ENCODE measurements at regions not wholly inside any gene's neighbourhood (a gene's known extent, or its start where the extent isn't known, plus 50 kb on each side); places are given as distances from the start of the nearest gene placed in this dataset.

DNA sequence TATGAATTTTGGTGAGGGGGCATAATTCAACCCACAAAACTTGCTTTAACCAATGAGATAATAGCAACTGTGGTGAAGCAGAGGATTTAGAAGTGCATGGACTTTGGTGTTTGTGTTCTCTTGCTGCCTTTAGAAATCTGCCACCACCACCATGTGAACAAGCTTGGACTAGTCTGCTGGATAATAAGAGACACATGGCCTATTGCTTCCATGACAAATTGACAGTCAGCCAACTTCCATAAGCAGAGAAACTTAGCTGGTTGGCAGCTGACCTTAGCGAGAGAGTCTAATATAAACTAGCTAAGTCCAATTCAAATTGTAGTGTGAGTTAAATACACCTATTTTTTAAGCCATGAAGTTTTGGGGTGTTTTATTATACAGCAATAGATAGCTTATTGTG lies 482.1 kb upstream of the ANO5 start (continued):
- TF ChIP-seq, protein P1, sequence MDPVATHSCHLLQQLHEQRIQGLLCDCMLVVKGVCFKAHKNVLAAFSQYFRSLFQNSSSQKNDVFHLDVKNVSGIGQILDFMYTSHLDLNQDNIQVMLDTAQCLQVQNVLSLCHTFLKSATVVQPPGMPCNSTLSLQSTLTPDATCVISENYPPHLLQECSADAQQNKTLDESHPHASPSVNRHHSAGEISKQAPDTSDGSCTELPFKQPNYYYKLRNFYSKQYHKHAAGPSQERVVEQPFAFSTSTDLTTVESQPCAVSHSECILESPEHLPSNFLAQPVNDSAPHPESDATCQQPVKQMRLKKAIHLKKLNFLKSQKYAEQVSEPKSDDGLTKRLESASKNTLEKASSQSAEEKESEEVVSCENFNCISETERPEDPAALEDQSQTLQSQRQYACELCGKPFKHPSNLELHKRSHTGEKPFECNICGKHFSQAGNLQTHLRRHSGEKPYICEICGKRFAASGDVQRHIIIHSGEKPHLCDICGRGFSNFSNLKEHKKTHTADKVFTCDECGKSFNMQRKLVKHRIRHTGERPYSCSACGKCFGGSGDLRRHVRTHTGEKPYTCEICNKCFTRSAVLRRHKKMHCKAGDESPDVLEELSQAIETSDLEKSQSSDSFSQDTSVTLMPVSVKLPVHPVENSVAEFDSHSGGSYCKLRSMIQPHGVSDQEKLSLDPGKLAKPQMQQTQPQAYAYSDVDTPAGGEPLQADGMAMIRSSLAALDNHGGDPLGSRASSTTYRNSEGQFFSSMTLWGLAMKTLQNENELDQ (tag by site-specific recombination; IDR thresholded peaks at IDR 0.05; ENCODE audit: low read depth): no peak
- no peak for TF ChIP-seq ZNF510 (tag by site-specific recombination; IDR thresholded peaks at IDR 0.05; ENCODE audit: insufficient replicate concordance)

DNA sequence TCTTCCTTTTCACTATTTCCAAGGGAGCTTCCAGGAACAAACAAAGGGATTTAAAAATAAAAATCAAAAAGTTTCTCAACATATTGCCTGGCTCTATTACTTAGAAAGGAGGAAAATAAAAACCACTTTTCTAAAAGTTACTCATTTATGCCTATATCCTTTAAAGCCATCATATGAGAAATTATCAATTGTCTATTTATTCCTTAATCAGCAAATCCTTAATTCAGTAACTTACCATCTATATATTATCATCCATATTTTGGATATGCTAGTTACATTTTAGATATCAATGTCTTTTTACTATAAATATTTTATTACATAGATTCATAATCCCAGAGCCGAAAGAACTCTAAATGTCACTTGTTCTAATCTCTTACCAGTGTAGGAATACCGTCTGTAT lies 481.5 kb upstream of the ANO5 start:
- Histone ChIP-seq H3K27ac (ENCODE audit: extremely low read depth, low read depth, low read length) (no peak overlapping the region), H3K4me3 (ENCODE audit: low read depth, low read length) (no peak overlapping the region), H3K9me3 (ENCODE audit: control insufficient read depth, insufficient read depth, low read depth, low read length) (no peaks in the 10 kb centered on the region), H3K36me3 (ENCODE audit: control insufficient read depth in 2 of 2, insufficient read depth in 1 of 2, low read length in 2 of 2) (no peaks in the 10 kb centered on the region), H3K4me1 (ENCODE audit: control insufficient read depth, insufficient read depth, low read length) (no peaks in the 10 kb centered on the region)
- ChIA-PET CTCF (no interaction called here), POLR2A (no interaction called here)
- TF ChIP-seq ZNF785 (tag by site-specific recombination; IDR thresholded peaks at IDR 0.05) (no peak), OVOL3 (tag by site-specific recombination; IDR thresholded peaks at IDR 0.05) (no peak), ZNF354C (tag by site-specific recombination; IDR thresholded peaks at IDR 0.05; ENCODE audit: borderline replicate concordance, low read depth) (no peak), ZNF335 (tag by site-specific recombination; conservative IDR thresholded peaks at IDR 0.05) (no peak), TSHZ1 (tag by site-specific recombination; IDR thresholded peaks at IDR 0.05; ENCODE audit: borderline replicate concordance) (no peak), ZNF670 (tag by site-specific recombination; IDR thresholded peaks at IDR 0.05; ENCODE audit: low read depth) (no peak), HIC1 (tag by site-specific recombination; IDR thresholded peaks at IDR 0.05) (no peak), ZNF292 (tag by site-specific recombination; IDR thresholded peaks at IDR 0.05; ENCODE audit: borderline replicate concordance, low read depth) (no peak), ZNF561 (tag by site-specific recombination; IDR thresholded peaks at IDR 0.05; ENCODE audit: borderline replicate concordance) (no peak), SP2 (tag by site-specific recombination; IDR thresholded peaks at IDR 0.05) (no peak), ZNF311 (tag by site-specific recombination; IDR thresholded peaks at IDR 0.05; ENCODE audit: borderline replicate concordance) (no peak), ZBTB10 (tag by site-specific recombination; IDR thresholded peaks at IDR 0.05) (no peak), ZNF398 (tag by site-specific recombination; IDR thresholded peaks at IDR 0.05) (no peak), GLI2 (tag by site-specific recombination; IDR thresholded peaks at IDR 0.05; ENCODE audit: borderline replicate concordance, low read depth) (no peak)
- TF ChIP-seq, protein P2, sequence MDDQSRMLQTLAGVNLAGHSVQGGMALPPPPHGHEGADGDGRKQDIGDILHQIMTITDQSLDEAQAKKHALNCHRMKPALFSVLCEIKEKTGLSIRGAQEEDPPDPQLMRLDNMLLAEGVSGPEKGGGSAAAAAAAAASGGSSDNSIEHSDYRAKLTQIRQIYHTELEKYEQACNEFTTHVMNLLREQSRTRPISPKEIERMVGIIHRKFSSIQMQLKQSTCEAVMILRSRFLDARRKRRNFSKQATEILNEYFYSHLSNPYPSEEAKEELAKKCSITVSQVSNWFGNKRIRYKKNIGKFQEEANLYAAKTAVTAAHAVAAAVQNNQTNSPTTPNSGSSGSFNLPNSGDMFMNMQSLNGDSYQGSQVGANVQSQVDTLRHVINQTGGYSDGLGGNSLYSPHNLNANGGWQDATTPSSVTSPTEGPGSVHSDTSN (CRISPR knock-in tag; IDR thresholded peaks at IDR 0.05): no peak
- TF ChIP-seq, protein P3, sequence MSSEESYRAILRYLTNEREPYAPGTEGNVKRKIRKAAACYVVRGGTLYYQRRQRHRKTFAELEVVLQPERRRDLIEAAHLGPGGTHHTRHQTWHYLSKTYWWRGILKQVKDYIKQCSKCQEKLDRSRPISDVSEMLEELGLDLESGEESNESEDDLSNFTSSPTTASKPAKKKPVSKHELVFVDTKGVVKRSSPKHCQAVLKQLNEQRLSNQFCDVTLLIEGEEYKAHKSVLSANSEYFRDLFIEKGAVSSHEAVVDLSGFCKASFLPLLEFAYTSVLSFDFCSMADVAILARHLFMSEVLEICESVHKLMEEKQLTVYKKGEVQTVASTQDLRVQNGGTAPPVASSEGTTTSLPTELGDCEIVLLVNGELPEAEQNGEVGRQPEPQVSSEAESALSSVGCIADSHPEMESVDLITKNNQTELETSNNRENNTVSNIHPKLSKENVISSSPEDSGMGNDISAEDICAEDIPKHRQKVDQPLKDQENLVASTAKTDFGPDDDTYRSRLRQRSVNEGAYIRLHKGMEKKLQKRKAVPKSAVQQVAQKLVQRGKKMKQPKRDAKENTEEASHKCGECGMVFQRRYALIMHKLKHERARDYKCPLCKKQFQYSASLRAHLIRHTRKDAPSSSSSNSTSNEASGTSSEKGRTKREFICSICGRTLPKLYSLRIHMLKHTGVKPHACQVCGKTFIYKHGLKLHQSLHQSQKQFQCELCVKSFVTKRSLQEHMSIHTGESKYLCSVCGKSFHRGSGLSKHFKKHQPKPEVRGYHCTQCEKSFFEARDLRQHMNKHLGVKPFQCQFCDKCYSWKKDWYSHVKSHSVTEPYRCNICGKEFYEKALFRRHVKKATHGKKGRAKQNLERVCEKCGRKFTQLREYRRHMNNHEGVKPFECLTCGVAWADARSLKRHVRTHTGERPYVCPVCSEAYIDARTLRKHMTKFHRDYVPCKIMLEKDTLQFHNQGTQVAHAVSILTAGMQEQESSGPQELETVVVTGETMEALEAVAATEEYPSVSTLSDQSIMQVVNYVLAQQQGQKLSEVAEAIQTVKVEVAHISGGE (tag by site-specific recombination; conservative IDR thresholded peaks at IDR 0.05; ENCODE audit: low read depth): no peak

Measured in HEK293 (cell line).